HL-60 (cell line): ENCODE measurements at regions not wholly inside any gene's neighbourhood (a gene's known extent, or its start where the extent isn't known, plus 50 kb on each side); places are given as distances from the start of the nearest gene placed in this dataset.

Experiments
- DNase-seq, 2 experiments: peaks; one replicate each; pipeline ENCODE4 v3.0.0-alpha.2; 2010 to 2020; ENCODE audit warnings: low read depth in 1 of 2, low spot score in 1 of 2
- H3K27ac ChIP-seq: fragments of 250-450 bp; sonication (Bioruptor Pico); replicated peaks from 2 replicates; pipeline ENCODE4 v1.5.1; 2020; ENCODE audit warnings: mild to moderate bottlenecking, moderate library complexity
- H3K27me3 ChIP-seq: fragments of 250-450 bp; sonication (Bioruptor Pico); 2 replicates; pipeline ENCODE4 v1.5.1; 2021; ENCODE audit warnings: mild to moderate bottlenecking, moderate library complexity; ENCODE audit not compliant: insufficient read depth, poor library complexity, severe bottlenecking
- H3K4me3 ChIP-seq: replicated peaks from 2 replicates; pipeline ENCODE4 v1.5.1; 2011; ENCODE audit warnings: mild to moderate bottlenecking, control low read depth, low read length; ENCODE audit not compliant: insufficient read depth
- GABPA ChIP-seq: IDR thresholded peaks from 2 replicates; pipeline ENCODE4 v1.6.1; 2012; ENCODE audit warnings: low read depth
- POLR2AphosphoS5 ChIP-seq: IDR thresholded peaks from 2 replicates; pipeline ENCODE4 v1.6.1; 2012; ENCODE audit warnings: low read depth
- SPI1 ChIP-seq: IDR thresholded peaks from 2 replicates; pipeline ENCODE4 v1.6.1; 2012; ENCODE audit warnings: low read depth, mild to moderate bottlenecking, borderline replicate concordance
- TF ChIP-seq, protein P1 (sequence below): IDR thresholded peaks from one replicate; pipeline ENCODE4 v1.5.1; 2011; ENCODE audit warnings: low read length, control low read depth, inconsistent platforms; ENCODE audit not compliant: insufficient read depth
- TF ChIP-seq, protein P2 (sequence below): IDR thresholded peaks from 2 replicates; pipeline ENCODE4 v1.6.1; 2012; ENCODE audit warnings: low read depth; ENCODE audit not compliant: insufficient replicate concordance

DNA sequence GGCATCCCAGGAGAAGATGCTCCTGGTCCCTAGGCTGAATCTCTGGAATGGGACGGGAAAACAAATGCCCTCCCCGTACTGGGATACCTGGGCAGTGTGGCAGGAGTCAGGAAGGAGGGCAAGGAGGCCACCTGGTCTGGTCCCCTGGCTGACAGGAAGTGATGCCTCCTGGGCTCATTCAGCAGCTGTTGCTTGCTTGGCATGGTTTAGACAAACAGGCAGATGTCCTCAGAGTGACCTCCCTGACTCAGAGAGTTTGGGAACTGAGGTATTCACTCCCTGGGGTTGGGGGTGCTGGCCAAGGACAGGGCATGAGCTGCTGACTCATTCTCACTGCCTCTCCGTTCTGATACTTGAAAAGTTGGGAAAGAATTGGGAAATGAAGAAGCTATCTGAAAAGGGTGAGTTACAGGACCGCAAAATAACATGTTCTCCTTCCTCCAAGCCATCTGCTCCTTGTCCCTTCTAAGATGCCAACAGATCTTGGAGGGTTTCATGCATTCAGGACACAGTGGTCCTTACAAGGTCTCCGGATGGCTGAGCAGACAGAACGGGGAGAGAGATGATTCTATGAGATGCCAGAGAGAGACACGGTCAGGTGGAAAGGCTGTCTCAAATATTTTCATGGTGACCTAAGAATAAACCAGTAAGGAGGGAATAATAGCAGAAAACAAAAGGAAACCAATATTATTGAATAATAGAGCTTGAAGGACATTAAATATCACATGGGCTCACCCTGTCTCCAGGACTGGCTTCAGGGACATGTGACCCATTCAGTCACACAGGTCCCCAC lies 534.5 kb downstream of the BNC2 start:
- Histone ChIP-seq H3K27me3 (no peaks in the 10 kb centered on the region), H3K4me3 (no peak overlapping the region), H3K27ac (no peak overlapping the region)
- DNase-seq = no peak
- TF ChIP-seq, protein P1, sequence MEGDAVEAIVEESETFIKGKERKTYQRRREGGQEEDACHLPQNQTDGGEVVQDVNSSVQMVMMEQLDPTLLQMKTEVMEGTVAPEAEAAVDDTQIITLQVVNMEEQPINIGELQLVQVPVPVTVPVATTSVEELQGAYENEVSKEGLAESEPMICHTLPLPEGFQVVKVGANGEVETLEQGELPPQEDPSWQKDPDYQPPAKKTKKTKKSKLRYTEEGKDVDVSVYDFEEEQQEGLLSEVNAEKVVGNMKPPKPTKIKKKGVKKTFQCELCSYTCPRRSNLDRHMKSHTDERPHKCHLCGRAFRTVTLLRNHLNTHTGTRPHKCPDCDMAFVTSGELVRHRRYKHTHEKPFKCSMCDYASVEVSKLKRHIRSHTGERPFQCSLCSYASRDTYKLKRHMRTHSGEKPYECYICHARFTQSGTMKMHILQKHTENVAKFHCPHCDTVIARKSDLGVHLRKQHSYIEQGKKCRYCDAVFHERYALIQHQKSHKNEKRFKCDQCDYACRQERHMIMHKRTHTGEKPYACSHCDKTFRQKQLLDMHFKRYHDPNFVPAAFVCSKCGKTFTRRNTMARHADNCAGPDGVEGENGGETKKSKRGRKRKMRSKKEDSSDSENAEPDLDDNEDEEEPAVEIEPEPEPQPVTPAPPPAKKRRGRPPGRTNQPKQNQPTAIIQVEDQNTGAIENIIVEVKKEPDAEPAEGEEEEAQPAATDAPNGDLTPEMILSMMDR = no peak
- no peak for TF ChIP-seq GABPA
- TF ChIP-seq, protein P2, sequence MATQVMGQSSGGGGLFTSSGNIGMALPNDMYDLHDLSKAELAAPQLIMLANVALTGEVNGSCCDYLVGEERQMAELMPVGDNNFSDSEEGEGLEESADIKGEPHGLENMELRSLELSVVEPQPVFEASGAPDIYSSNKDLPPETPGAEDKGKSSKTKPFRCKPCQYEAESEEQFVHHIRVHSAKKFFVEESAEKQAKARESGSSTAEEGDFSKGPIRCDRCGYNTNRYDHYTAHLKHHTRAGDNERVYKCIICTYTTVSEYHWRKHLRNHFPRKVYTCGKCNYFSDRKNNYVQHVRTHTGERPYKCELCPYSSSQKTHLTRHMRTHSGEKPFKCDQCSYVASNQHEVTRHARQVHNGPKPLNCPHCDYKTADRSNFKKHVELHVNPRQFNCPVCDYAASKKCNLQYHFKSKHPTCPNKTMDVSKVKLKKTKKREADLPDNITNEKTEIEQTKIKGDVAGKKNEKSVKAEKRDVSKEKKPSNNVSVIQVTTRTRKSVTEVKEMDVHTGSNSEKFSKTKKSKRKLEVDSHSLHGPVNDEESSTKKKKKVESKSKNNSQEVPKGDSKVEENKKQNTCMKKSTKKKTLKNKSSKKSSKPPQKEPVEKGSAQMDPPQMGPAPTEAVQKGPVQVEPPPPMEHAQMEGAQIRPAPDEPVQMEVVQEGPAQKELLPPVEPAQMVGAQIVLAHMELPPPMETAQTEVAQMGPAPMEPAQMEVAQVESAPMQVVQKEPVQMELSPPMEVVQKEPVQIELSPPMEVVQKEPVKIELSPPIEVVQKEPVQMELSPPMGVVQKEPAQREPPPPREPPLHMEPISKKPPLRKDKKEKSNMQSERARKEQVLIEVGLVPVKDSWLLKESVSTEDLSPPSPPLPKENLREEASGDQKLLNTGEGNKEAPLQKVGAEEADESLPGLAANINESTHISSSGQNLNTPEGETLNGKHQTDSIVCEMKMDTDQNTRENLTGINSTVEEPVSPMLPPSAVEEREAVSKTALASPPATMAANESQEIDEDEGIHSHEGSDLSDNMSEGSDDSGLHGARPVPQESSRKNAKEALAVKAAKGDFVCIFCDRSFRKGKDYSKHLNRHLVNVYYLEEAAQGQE = no peak
- TF ChIP-seq POLR2AphosphoS5 = no peak
- no peak for TF ChIP-seq SPI1

DNA sequence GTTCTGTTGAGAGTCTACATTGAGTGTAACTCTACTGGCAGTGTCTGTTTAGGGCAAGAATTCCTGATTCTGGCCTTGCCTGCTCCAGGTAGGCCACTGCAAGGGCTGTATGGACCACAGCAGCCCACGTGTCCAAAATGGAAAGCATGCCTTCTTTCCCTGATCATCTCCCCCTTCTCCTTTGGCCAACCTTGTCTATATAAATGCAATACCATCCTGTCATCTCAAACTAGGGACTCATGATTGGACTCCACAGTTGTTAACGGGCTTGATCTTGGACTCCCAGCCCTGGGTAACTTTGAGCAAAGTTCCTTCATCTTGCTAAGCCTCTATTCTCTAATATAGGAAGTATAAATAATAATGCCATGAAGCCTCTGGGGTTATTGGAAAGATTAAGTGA lies 533.6 kb downstream of the BNC2 start:
- no peak for DNase-seq
- Histone ChIP-seq H3K4me3 (no peak overlapping the region), H3K27ac (no peak overlapping the region), H3K27me3 (no peaks in the 10 kb centered on the region)
- TF ChIP-seq, protein P2 = no peak
- TF ChIP-seq GABPA (no peak), POLR2AphosphoS5 (no peak), SPI1 (no peak)
- TF ChIP-seq, protein P1 = no peak

DNA sequence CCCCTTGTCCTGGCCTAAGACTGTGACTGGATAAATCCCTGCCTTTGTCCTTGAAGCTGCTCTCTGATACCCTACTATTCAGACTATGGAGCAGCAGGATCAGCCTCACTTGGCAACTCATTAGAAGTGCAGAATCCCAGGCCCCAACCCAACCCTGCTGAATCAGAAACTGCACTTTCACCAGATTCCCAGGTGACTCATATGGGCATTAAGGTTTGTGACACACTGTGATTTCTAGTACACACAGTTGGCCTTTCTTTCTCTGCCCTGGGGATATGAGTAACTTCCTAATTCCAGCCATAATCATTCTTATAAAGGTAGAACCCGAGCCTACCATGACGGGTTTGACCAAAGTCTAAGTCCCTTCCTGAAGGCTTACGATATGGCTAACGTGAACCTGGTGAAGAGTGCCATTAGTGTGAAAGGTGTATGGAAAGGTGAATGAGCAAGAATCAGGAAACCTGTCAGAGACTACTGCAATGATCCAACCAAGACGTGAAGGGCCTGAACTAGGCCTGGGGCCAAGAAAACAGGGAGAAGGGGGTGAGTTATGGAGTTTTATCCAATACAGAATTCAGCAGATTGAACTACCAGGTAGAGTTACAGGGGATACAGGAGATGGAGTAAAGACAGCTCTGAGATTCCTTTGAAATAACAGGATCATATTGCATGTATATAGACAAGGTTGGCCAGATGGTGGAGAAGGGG lies 533.0 kb downstream of the BNC2 start:
- DNase-seq = no peak
- H3K27ac ChIP-seq = no peak overlapping the region

More for the DNA sequence above, 533.0 kb downstream of the BNC2 start:
- TF ChIP-seq SPI1 (no peak), POLR2AphosphoS5 (no peak), GABPA (no peak)
- TF ChIP-seq, protein P1 = no peak
- TF ChIP-seq, protein P2 = no peak
- no peaks in the 10 kb centered on the region for H3K27me3 ChIP-seq
- H3K4me3 ChIP-seq = no peak overlapping the region
